K562 (cell line): ENCODE measurements at regions not wholly inside any gene's neighbourhood (a gene's known extent, or its start where the extent isn't known, plus 50 kb on each side); places are given as distances from the start of the nearest gene placed in this dataset.
A peak's percentile ranks its signal among the peaks of the same experiment; 100 is the strongest.

Experiments
- ID3 ChIP-seq, 2 experiments: fragments of 250-450 bp in 1 of 2; fragments of 450-650 bp in 1 of 2; sonication (Bioruptor Pico) in 1 of 2; IDR thresholded peaks; 2 replicates each; pipeline versions ENCODE4 v1.6.1 to v1.8.0; 2016 to 2021; ENCODE audit warnings: mild to moderate bottlenecking in 2 of 2, moderate library complexity in 2 of 2, missing compliant biosample characterization in 1 of 2, missing genetic modification characterization in 1 of 2
- IRF2 ChIP-seq: sonication (generic); formaldehyde crosslinking; IDR thresholded peaks from 2 replicates; pipeline ENCODE4 v1.8.1; 2022; ENCODE audit warnings: mild to moderate bottlenecking, missing genetic modification reagents
- KAT8 ChIP-seq: fragments of 450-650 bp; IDR thresholded peaks from 2 replicates; pipeline ENCODE4 v1.6.1; 2016; ENCODE audit warnings: low read depth, mild to moderate bottlenecking
- OTX1 ChIP-seq: fragments of 450-650 bp; formaldehyde crosslinking; IDR thresholded peaks from 2 replicates; pipeline ENCODE4 v1.4.0; 2022; ENCODE audit warnings: mild to moderate bottlenecking
- RBM34 ChIP-seq: fragments of 200-400 bp; formaldehyde crosslinking; IDR thresholded peaks from 2 replicates; pipeline ENCODE4 v1.6.1; 2018; ENCODE audit warnings: low read length, borderline replicate concordance; ENCODE audit not compliant: insufficient read depth
- RERE ChIP-seq: sonication (generic); formaldehyde crosslinking; IDR thresholded peaks from 2 replicates; pipeline ENCODE4 v1.8.0; 2023; ENCODE audit warnings: missing genetic modification reagents, mild to moderate bottlenecking, borderline replicate concordance
- RREB1 ChIP-seq: fragments of 250-450 bp; sonication (Bioruptor Pico); IDR thresholded peaks from 2 replicates; pipeline ENCODE4 v1.4.0; 2020
- THRA ChIP-seq: fragments of 450-650 bp; IDR thresholded peaks from 2 replicates; pipeline ENCODE4 v1.6.1; 2017; ENCODE audit warnings: mild to moderate bottlenecking, moderate library complexity
- ZC3H8 ChIP-seq: fragments of 450-650 bp; IDR thresholded peaks from 2 replicates; pipeline ENCODE4 v1.6.1; 2017
- ZHX1 ChIP-seq: fragments of 150-350 bp; conservative IDR thresholded peaks from 2 replicates; pipeline ENCODE4 v1.6.1; 2014; ENCODE audit warnings: low read length

GRCh38 chr6:50959081-50959641, 140.5 kb downstream of the TFAP2B start (continued):
- no peak for TF ChIP-seq RERE
- TF ChIP-seq KAT8, result no peak
- no peak for TF ChIP-seq IRF2
- no peak for TF ChIP-seq ID3 (CRISPR knock-in tag; IDR thresholded peaks at IDR 0.05)
- peak; percentile 90 for TF ChIP-seq ID3 (tag; IDR thresholded peaks at IDR 0.05)
- no peak for TF ChIP-seq THRA
- no peak for TF ChIP-seq RBM34
- no peak for TF ChIP-seq ZHX1
- TF ChIP-seq OTX1 (CRISPR knock-in tag), result no peak
- no peak for TF ChIP-seq ZC3H8
- no peak for TF ChIP-seq RREB1 (CRISPR knock-in tag)
